ENCODE measurements at regions not wholly inside any gene's neighbourhood (a gene's known extent, or its start where the extent isn't known, plus 50 kb on each side); places are given as distances from the start of the nearest gene placed in this dataset.

DNA sequence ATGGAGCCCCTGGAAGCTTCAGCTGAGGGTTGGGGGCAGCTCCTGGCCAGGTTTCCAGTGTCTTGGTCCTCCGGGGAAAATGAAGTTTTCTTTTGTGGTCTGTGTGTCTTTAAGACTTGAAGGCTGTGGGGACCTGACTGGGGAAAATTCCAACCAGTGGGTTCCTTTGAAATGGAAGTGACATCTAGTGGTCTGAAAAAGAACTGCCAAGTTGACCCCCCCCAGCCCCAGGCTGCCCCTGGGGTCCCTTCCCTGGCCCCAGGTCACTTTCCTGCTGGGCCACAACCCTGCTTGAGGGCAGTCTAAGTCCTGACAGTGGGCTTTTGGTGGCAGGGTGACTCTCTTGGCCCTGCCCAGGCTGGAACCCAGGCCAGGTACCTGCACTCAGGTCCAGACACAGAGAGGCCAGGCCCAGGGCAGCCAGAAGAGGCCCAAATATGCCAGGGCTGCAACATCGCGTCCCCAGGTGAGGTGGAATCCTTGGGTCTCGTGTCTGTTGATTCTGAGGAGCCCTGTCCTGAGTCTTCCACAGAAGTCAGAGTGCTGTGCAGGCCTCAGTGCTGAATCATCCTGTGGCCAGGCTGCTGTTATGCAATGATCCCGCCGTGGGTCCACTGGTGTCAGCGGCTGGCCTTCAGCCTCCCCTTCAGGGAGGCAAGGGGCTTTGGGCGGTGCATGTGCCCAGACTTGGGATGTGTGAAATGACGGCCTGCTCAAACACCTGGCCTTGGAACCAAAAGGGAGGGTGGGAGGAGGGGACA is 68.4 kb downstream of the VEGFA start (continued):
- 0 out of 4 replicates have a peak, but pooled peaks of 1 of the 2 experiments have one; percentile 37 for TF ChIP-seq KLF16 (CRISPR knock-in tag; IDR thresholded peaks at IDR 0.05)
- 0 out of 2 replicates have a peak, but pooled peaks have one; percentile 25 for TF ChIP-seq MEIS2 (CRISPR knock-in tag; IDR thresholded peaks at IDR 0.05)
- TF ChIP-seq, protein P1, sequence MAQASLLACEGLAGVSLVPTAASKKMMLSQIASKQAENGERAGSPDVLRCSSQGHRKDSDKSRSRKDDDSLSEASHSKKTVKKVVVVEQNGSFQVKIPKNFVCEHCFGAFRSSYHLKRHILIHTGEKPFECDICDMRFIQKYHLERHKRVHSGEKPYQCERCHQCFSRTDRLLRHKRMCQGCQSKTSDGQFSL (CRISPR knock-in tag; IDR thresholded peaks at IDR 0.05) = peak; percentile 99
- TF ChIP-seq SAP130 (CRISPR knock-in tag; IDR thresholded peaks at IDR 0.05; ENCODE audit: low read depth) = 0 out of 2 replicates have a peak, but pooled peaks have one; percentile 10
- no peak for TF ChIP-seq FOXM1 (CRISPR knock-in tag; IDR thresholded peaks at IDR 0.05)
- TF ChIP-seq, protein P2, sequence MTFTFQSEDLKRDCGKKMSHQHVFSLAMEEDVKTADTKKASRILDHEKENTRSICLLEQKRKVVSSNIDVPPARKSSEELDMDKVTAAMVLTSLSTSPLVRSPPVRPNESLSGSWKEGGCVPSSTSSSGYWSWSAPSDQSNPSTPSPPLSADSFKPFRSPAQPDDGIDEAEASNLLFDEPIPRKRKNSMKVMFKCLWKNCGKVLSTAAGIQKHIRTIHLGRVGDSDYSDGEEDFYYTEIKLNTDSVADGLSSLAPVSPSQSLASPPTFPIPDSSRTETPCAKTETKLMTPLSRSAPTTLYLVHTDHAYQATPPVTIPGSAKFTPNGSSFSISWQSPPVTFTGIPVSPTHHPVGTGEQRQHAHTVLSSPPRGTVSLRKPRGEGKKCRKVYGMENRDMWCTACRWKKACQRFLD (CRISPR knock-in tag; IDR thresholded peaks at IDR 0.05; ENCODE audit: borderline replicate concordance) = 0 out of 2 replicates have a peak, but pooled peaks have one; percentile 34
- TF ChIP-seq KMT2B (CRISPR knock-in tag; IDR thresholded peaks at IDR 0.05) = no peak
- no peak for TF ChIP-seq KLF15 (CRISPR knock-in tag; IDR thresholded peaks at IDR 0.05; ENCODE audit: borderline replicate concordance)
- TF ChIP-seq, protein P3, sequence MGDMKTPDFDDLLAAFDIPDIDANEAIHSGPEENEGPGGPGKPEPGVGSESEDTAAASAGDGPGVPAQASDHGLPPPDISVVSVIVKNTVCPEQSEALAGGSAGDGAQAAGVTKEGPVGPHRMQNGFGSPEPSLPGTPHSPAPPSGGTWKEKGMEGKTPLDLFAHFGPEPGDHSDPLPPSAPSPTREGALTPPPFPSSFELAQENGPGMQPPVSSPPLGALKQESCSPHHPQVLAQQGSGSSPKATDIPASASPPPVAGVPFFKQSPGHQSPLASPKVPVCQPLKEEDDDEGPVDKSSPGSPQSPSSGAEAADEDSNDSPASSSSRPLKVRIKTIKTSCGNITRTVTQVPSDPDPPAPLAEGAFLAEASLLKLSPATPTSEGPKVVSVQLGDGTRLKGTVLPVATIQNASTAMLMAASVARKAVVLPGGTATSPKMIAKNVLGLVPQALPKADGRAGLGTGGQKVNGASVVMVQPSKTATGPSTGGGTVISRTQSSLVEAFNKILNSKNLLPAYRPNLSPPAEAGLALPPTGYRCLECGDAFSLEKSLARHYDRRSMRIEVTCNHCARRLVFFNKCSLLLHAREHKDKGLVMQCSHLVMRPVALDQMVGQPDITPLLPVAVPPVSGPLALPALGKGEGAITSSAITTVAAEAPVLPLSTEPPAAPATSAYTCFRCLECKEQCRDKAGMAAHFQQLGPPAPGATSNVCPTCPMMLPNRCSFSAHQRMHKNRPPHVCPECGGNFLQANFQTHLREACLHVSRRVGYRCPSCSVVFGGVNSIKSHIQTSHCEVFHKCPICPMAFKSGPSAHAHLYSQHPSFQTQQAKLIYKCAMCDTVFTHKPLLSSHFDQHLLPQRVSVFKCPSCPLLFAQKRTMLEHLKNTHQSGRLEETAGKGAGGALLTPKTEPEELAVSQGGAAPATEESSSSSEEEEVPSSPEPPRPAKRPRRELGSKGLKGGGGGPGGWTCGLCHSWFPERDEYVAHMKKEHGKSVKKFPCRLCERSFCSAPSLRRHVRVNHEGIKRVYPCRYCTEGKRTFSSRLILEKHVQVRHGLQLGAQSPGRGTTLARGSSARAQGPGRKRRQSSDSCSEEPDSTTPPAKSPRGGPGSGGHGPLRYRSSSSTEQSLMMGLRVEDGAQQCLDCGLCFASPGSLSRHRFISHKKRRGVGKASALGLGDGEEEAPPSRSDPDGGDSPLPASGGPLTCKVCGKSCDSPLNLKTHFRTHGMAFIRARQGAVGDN (CRISPR knock-in tag; IDR thresholded peaks at IDR 0.05) = peak; percentile 58
- TF ChIP-seq SNAPC2 (CRISPR knock-in tag; IDR thresholded peaks at IDR 0.05) = no peak
- peak; percentile 51; the same call in 1 of the 2 replicates for TF ChIP-seq ZFY (CRISPR knock-in tag; IDR thresholded peaks at IDR 0.05)
- TF ChIP-seq SOX13 (IDR thresholded peaks at IDR 0.05) = 0 out of 2 replicates have a peak, but pooled peaks have one; percentile 24
- TF ChIP-seq SOX13 (CRISPR knock-in tag; conservative IDR thresholded peaks at IDR 0.05 in 1 of 2, IDR thresholded peaks at IDR 0.05 in 1 of 2) = 0 out of 4 replicates have a peak, but pooled peaks of 1 of the 2 experiments have one; percentile 16
- TF ChIP-seq ZMYM4 (CRISPR knock-in tag; IDR thresholded peaks at IDR 0.05) = no peak
- TF ChIP-seq, protein P4, sequence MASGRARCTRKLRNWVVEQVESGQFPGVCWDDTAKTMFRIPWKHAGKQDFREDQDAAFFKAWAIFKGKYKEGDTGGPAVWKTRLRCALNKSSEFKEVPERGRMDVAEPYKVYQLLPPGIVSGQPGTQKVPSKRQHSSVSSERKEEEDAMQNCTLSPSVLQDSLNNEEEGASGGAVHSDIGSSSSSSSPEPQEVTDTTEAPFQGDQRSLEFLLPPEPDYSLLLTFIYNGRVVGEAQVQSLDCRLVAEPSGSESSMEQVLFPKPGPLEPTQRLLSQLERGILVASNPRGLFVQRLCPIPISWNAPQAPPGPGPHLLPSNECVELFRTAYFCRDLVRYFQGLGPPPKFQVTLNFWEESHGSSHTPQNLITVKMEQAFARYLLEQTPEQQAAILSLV (CRISPR knock-in tag; IDR thresholded peaks at IDR 0.05; ENCODE audit: borderline replicate concordance) = no peak
- TF ChIP-seq ZNF816 (CRISPR knock-in tag; IDR thresholded peaks at IDR 0.05; ENCODE audit: borderline replicate concordance) = 0 out of 2 replicates have a peak, but pooled peaks have one; percentile 69
- 0 out of 2 replicates have a peak, but pooled peaks have one; percentile 41 for TF ChIP-seq POGZ (CRISPR knock-in tag; IDR thresholded peaks at IDR 0.05)
- TF ChIP-seq CEBPB (IDR thresholded peaks at IDR 0.05; ENCODE audit: borderline replicate concordance, low read depth, low read length) = peak; percentile 91
- TF ChIP-seq, protein P5, sequence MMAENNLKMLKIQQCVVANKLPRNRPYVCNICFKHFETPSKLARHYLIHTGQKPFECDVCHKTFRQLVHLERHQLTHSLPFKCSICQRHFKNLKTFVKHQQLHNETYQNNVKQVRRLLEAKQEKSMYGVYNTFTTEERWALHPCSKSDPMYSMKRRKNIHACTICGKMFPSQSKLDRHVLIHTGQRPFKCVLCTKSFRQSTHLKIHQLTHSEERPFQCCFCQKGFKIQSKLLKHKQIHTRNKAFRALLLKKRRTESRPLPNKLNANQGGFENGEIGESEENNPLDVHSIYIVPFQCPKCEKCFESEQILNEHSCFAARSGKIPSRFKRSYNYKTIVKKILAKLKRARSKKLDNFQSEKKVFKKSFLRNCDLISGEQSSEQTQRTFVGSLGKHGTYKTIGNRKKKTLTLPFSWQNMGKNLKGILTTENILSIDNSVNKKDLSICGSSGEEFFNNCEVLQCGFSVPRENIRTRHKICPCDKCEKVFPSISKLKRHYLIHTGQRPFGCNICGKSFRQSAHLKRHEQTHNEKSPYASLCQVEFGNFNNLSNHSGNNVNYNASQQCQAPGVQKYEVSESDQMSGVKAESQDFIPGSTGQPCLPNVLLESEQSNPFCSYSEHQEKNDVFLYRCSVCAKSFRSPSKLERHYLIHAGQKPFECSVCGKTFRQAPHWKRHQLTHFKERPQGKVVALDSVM (CRISPR knock-in tag; IDR thresholded peaks at IDR 0.05) = peak; percentile 81
